Calu3 (cell line): ENCODE measurements at regions not wholly inside any gene's neighbourhood (a gene's known extent, or its start where the extent isn't known, plus 50 kb on each side); places are given as distances from the start of the nearest gene placed in this dataset.

Source experiments
- BruUV-seq: library from RNA; stranded (reverse); fragments of 400-500 nt; replicated peaks from 2 replicates; lab custom pipeline; 2021; lab: Mats Ljungman, UMichigan
- CTCF ChIA-PET: fragments of 300-600 bp; sonication (Branson Sonifier 250); formaldehyde crosslinking; loops from one replicate; lab custom pipeline; 2022; ENCODE audit warnings: antibody characterized with exemption; lab: Charles Lee
- DNase-seq: peaks from one replicate; pipeline ENCODE4 v3.0.0; 2022
- H3K27ac Mint-ChIP-seq: one replicate; pipeline ENCODE4 v1.8.0; 2022; ENCODE audit warnings: mixed read lengths; ENCODE audit not compliant: unreplicated experiment
- H3K27me3 Mint-ChIP-seq: one replicate; pipeline ENCODE4 v1.8.0; 2022; ENCODE audit warnings: mixed read lengths; ENCODE audit not compliant: unreplicated experiment
- H3K36me3 Mint-ChIP-seq: one replicate; pipeline ENCODE4 v1.8.0; 2022; ENCODE audit warnings: mild to moderate bottlenecking, moderate library complexity, mixed read lengths; ENCODE audit not compliant: insufficient read depth, unreplicated experiment
- H3K4me1 Mint-ChIP-seq: one replicate; pipeline ENCODE4 v1.8.0; 2022; ENCODE audit warnings: mild to moderate bottlenecking, low read depth, mixed read lengths; ENCODE audit not compliant: unreplicated experiment
- H3K4me3 Mint-ChIP-seq: one replicate; pipeline ENCODE4 v1.8.0; 2022; ENCODE audit warnings: mild to moderate bottlenecking, low read depth, moderate library complexity, mixed read lengths; ENCODE audit not compliant: unreplicated experiment
- H3K9me3 Mint-ChIP-seq: one replicate; pipeline ENCODE4 v1.8.0; 2022; ENCODE audit warnings: low read depth, mixed read lengths; ENCODE audit not compliant: unreplicated experiment
- intact Hi-C: fragments of 100-400 bp; cut with micrococcal nuclease; formaldehyde crosslinking; loops from one replicate; pipeline ENCODE4 v1.10.0; 2022; ENCODE audit not compliant: unreplicated experiment
- TF ChIP-seq, protein P1 (sequence below): fragments of 200-600 bp; IDR thresholded peaks from one replicate; pipeline ENCODE4 v1.8.0; 2022; ENCODE audit warnings: antibody characterized with exemption; ENCODE audit not compliant: unreplicated experiment

DNA sequence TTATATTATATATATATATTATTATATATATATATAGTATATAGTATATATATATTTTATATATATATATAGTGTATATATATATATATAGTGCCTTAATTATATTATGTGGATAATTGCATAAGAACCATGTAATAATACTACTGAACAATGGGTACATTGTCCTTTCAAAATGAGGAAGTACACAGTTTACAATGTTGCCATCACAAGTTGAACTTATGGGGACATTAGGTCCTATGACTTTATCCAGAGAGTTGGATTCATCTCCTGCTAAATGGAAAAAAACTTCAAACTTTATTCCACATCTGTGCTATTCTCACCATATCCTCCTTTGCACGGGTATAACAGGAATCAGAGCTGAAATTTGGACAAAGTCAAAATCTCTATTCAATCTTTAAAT is 105.0 kb upstream of the AGR3 start:
- Mint-ChIP-seq H3K4me3 (no peak overlapping the region), H3K27ac (peak overlapping the region; percentile 100), H3K27me3 (no peaks in the 10 kb centered on the region), H3K4me1 (peaks cover 87% of the 10 kb centered on the region), H3K36me3 (peaks cover 25% of the 10 kb centered on the region), H3K9me3 (no peaks in the 10 kb centered on the region)
- no TSS peak for BruUV-seq
- no peak for DNase-seq
- CTCF ChIA-PET = no interaction called here
- intact Hi-C loops = loop anchor here (5.0 to 10.0 kb wide), 2 partner anchors 386 to 688 kb away; no protein-coding TSS in a partner anchor
- TF ChIP-seq, protein P1, sequence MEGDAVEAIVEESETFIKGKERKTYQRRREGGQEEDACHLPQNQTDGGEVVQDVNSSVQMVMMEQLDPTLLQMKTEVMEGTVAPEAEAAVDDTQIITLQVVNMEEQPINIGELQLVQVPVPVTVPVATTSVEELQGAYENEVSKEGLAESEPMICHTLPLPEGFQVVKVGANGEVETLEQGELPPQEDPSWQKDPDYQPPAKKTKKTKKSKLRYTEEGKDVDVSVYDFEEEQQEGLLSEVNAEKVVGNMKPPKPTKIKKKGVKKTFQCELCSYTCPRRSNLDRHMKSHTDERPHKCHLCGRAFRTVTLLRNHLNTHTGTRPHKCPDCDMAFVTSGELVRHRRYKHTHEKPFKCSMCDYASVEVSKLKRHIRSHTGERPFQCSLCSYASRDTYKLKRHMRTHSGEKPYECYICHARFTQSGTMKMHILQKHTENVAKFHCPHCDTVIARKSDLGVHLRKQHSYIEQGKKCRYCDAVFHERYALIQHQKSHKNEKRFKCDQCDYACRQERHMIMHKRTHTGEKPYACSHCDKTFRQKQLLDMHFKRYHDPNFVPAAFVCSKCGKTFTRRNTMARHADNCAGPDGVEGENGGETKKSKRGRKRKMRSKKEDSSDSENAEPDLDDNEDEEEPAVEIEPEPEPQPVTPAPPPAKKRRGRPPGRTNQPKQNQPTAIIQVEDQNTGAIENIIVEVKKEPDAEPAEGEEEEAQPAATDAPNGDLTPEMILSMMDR = no peak

DNA sequence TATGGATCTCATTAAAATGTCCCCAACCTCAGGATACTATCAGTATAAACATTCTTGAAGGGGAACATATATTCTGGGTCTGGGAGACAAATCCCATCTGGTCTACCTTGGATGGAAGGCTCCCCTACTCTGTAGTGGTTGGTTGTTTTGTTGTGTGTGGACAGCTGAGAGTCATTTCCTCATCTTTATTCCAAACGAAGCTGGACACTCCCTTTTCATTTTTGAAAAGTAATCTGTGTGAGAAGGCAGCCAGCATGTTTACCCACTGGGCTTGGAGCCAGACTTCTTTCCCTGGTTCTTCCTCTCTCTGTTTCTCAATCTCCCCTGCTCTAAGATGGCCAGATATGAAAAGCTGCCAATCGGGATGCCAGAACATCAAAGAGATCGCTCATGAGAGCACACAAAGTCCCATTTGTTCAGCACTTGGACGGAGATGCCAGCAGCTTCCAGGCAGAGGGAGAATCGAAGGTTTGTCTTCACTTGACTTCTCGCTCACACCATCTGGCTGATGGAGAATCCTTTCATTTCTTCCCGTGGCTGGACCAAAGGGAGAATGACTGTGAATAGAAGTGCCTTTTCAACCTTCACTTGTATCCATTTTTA is 108.1 kb upstream of the AGR3 start:
- TF ChIP-seq, protein P1 = no peak
- H3K27me3 Mint-ChIP-seq = no peaks in the 10 kb centered on the region
- peaks cover 24% of the 10 kb centered on the region for H3K36me3 Mint-ChIP-seq
- BruUV-seq = no TSS peak
- peaks cover 73% of the 10 kb centered on the region for H3K4me1 Mint-ChIP-seq
- H3K27ac Mint-ChIP-seq = peak overlapping the region; percentile 100
- peak overlapping the region; percentile 51 for H3K4me3 Mint-ChIP-seq
- CTCF ChIA-PET = interaction anchor here (0.6 to 2.3 kb wide), 14 partner anchors 9 to 332 kb away, joined by 3 to 17 read pairs (median 4); partner anchors contain the start of gene AHR
- DNase-seq = peak; percentile 95
- no peaks in the 10 kb centered on the region for H3K9me3 Mint-ChIP-seq
- intact Hi-C loops = loop anchor here (2.0 to 10.0 kb wide), 3 partner anchors 51 to 685 kb away; no protein-coding TSS in a partner anchor

GRCh38 chr7:16991551-16991950 is 109.8 kb upstream of the AGR3 start:
- Mint-ChIP-seq H3K4me1 (peaks cover 61% of the 10 kb centered on the region), H3K4me3 (no peak overlapping the region), H3K27me3 (no peaks in the 10 kb centered on the region), H3K9me3 (peaks cover 6% of the 10 kb centered on the region), H3K36me3 (peaks cover 16% of the 10 kb centered on the region), H3K27ac (no peak overlapping the region)
- CTCF ChIA-PET = no interaction called here
- BruUV-seq = no TSS peak
- intact Hi-C loops = no loop called here
- TF ChIP-seq, protein P1 = no peak
- no peak for DNase-seq

DNA sequence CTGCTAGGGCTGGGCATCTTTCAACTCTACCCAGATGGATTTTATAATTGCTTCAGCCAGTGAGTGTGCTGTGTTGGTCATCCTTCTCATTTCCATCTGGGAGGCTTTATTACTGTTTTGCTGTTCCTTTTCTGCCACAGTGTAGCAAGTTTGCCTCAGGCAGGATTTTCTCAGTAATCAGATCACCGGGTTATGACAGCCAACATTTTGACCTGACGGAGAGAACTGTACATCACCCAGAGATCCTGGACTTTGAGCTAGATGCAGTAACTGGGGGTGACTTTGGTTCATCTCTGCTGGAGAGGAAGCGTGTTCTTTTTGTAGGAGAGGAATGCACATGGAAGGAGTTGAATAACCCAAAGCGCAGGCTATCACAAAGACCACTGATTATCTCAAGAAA is 111.8 kb upstream of the AGR3 start:
- CTCF ChIA-PET = no interaction called here
- peaks cover 16% of the 10 kb centered on the region for H3K36me3 Mint-ChIP-seq
- H3K9me3 Mint-ChIP-seq = peaks cover 18% of the 10 kb centered on the region
- no peak overlapping the region for H3K4me3 Mint-ChIP-seq
- intact Hi-C loops = no loop called here
- TF ChIP-seq, protein P1 = no peak
- H3K27me3 Mint-ChIP-seq = no peaks in the 10 kb centered on the region
- no peak overlapping the region for H3K27ac Mint-ChIP-seq
- peaks cover 43% of the 10 kb centered on the region for H3K4me1 Mint-ChIP-seq
- BruUV-seq = no TSS peak
- no peak for DNase-seq
